ENCODE measurements at regions not wholly inside any gene's neighbourhood (a gene's known extent, or its start where the extent isn't known, plus 50 kb on each side); places are given as distances from the start of the nearest gene placed in this dataset.
A peak's percentile ranks its signal among the peaks of the same experiment; 100 is the strongest.

DNA sequence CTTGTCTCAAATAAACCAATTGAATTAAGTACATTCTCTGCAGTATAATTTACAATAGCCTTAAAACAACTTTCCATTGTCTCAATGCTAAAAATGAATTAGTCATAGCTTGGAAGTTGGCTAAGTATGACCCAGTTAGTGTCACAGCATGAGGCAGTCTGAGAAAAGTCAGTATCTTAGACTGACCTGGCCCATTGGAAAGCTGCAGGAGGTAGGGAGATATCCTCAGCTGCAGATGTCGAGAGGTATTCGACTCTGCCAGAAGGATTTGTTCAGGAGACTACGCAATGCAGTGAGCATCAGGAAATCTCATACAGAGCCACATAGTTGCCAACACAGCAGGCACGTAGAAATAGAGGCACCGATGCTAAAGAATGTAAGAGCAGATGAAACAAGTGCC is 350.9 kb upstream of the NRSN1 start:
- WGBS (ENCODE audit: low lambda C conversion rate, missing lambda C conversion rate) = 80% methylated on average over 5 of the region's 5 CpGs
- no peak overlapping the region for H2AFZ ChIP-seq

DNA sequence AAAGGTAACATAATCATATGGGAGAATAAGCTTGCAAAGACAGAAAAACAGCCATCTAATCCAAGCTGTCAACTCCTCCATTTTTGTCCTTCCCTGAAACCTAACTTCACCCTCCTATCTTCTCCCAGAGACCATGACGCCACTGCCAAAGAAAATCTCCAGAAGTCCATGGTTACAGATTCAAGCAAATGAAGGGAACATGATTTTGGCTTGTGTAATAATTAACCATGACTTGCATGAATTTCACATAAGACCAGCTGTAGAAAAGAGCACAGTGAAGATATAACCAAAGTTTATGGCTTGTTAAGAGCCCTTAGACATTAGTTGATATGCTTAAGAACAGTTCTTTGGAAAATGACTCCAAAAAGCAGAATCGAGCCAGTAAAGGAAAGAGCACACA is 342.1 kb upstream of the NRSN1 start:
- Histone ChIP-seq H3K27ac (peak overlapping the region; percentile 7), H3K36me3 (replicated peaks; ENCODE audit: insufficient read depth, low read depth) (no peaks in the 10 kb centered on the region), H3K79me2 (no peaks in the 10 kb centered on the region), H3K4me3 (no peak overlapping the region), H3K9me2 (replicated peaks; ENCODE audit: insufficient read depth) (no peaks in the 10 kb centered on the region), H2AFZ (no peak overlapping the region), H4K20me1 (ENCODE audit: insufficient read depth, poor library complexity, severe bottlenecking) (no peaks in the 10 kb centered on the region), H3K9me3 (ENCODE audit: low read depth) (no peaks in the 10 kb centered on the region), H3K4me1 (ENCODE audit: insufficient read depth) (peaks cover 23% of the 10 kb centered on the region), H3K27me3 (no peaks in the 10 kb centered on the region), H3K4me2 (peak overlapping the region; percentile 39)
- TF ChIP-seq EZH2 (IDR thresholded peaks at IDR 0.05; ENCODE audit: borderline replicate concordance) = no peak
- TF ChIP-seq EZH2phosphoT487 (IDR thresholded peaks at IDR 0.05; ENCODE audit: low read depth, severe bottlenecking, unreplicated experiment) = no peak
- TF ChIP-seq, protein P1, sequence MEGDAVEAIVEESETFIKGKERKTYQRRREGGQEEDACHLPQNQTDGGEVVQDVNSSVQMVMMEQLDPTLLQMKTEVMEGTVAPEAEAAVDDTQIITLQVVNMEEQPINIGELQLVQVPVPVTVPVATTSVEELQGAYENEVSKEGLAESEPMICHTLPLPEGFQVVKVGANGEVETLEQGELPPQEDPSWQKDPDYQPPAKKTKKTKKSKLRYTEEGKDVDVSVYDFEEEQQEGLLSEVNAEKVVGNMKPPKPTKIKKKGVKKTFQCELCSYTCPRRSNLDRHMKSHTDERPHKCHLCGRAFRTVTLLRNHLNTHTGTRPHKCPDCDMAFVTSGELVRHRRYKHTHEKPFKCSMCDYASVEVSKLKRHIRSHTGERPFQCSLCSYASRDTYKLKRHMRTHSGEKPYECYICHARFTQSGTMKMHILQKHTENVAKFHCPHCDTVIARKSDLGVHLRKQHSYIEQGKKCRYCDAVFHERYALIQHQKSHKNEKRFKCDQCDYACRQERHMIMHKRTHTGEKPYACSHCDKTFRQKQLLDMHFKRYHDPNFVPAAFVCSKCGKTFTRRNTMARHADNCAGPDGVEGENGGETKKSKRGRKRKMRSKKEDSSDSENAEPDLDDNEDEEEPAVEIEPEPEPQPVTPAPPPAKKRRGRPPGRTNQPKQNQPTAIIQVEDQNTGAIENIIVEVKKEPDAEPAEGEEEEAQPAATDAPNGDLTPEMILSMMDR (IDR thresholded peaks at IDR 0.05; ENCODE audit: poor library complexity) = no peak
- DNase-seq (ENCODE audit: low spot score) = no peak
- WGBS (ENCODE audit: low lambda C conversion rate, missing lambda C conversion rate) = 59% methylated on average over 2 of the region's 2 CpGs

More for the DNA sequence above, 350.9 kb upstream of the NRSN1 start:
- H3K36me3 ChIP-seq (replicated peaks; ENCODE audit: insufficient read depth, low read depth) = no peaks in the 10 kb centered on the region
- no peak overlapping the region for H3K27ac ChIP-seq
- TF ChIP-seq, protein P1 (IDR thresholded peaks at IDR 0.05; ENCODE audit: poor library complexity) = no peak
- no peak for TF ChIP-seq EZH2phosphoT487 (IDR thresholded peaks at IDR 0.05; ENCODE audit: low read depth, severe bottlenecking, unreplicated experiment)
- TF ChIP-seq EZH2 (IDR thresholded peaks at IDR 0.05; ENCODE audit: borderline replicate concordance) = no peak
- no peaks in the 10 kb centered on the region for H3K9me3 ChIP-seq (ENCODE audit: low read depth)
- H3K9me2 ChIP-seq (replicated peaks; ENCODE audit: insufficient read depth) = no peaks in the 10 kb centered on the region
- H3K27me3 ChIP-seq = no peaks in the 10 kb centered on the region
- H4K20me1 ChIP-seq (ENCODE audit: insufficient read depth, poor library complexity, severe bottlenecking) = no peaks in the 10 kb centered on the region
- H3K4me3 ChIP-seq = no peak overlapping the region
- H3K4me1 ChIP-seq (ENCODE audit: insufficient read depth) = no peaks in the 10 kb centered on the region
- no peaks in the 10 kb centered on the region for H3K79me2 ChIP-seq
- H3K4me2 ChIP-seq = no peak overlapping the region
- DNase-seq (ENCODE audit: low spot score) = no peak

DNA sequence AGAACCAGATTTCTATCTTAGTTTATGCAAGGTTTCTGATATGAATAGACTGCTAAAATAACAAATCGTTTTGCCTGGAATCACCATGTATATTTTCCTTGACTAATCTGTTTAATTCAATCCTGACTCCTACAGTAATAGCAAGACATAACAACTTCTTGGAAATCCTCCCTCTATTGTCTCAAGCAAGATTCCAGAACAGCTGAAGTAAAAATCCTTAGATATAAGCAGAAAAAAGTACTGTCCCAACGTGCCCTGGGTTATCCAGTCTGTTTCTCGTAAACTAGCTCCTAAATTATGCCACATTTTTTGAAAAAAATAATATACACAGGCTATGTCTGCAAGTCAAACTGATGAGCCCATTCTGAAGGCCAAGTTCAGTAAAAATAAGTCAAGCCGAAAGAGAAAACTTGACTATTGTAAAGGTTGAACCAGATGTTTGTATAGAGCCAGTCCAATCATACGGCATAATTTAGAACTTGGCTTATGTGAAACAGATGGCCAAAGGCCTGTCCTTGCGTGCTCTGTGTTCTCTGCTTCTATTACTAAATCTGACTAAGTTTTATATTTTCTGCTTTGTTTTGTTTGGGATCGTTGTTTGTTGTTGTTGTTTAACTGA is 341.6 kb upstream of the NRSN1 start:
- Histone ChIP-seq H4K20me1 (ENCODE audit: insufficient read depth, poor library complexity, severe bottlenecking) (no peaks in the 10 kb centered on the region), H3K9me3 (ENCODE audit: low read depth) (no peaks in the 10 kb centered on the region), H3K4me1 (ENCODE audit: insufficient read depth) (peaks cover 23% of the 10 kb centered on the region), H3K4me3 (no peak overlapping the region), H3K9me2 (replicated peaks; ENCODE audit: insufficient read depth) (no peaks in the 10 kb centered on the region), H3K27ac (peak overlapping the region; percentile 7), H3K79me2 (no peaks in the 10 kb centered on the region), H3K27me3 (no peaks in the 10 kb centered on the region), H2AFZ (no peak overlapping the region), H3K36me3 (replicated peaks; ENCODE audit: insufficient read depth, low read depth) (no peaks in the 10 kb centered on the region), H3K4me2 (peak overlapping the region; percentile 39)
- DNase-seq (ENCODE audit: low spot score) = no peak
- TF ChIP-seq EZH2phosphoT487 (IDR thresholded peaks at IDR 0.05; ENCODE audit: low read depth, severe bottlenecking, unreplicated experiment) = no peak
- no peak for TF ChIP-seq EZH2 (IDR thresholded peaks at IDR 0.05; ENCODE audit: borderline replicate concordance)
- TF ChIP-seq, protein P1 (IDR thresholded peaks at IDR 0.05; ENCODE audit: poor library complexity) = no peak
- 63% methylated on average over 7 of the region's 7 CpGs for WGBS (ENCODE audit: low lambda C conversion rate, missing lambda C conversion rate)
